SK-MEL-5 (cell line): ENCODE measurements at regions not wholly inside any gene's neighbourhood (a gene's known extent, or its start where the extent isn't known, plus 50 kb on each side); places are given as distances from the start of the nearest gene placed in this dataset.
"Not testable (repeated sequence)": the region's sequence is repeated elsewhere in the genome, so short reads cannot be mapped to it uniquely, and the experiment has no call there.

Experiments
- DNase-seq: peaks from one replicate; pipeline ENCODE4 v3.0.0-alpha.2; 2016; ENCODE audit warnings: low read depth, low spot score
- in situ Hi-C: cut with HindIII; loops from 2 replicates; pipeline ENCODE4 v1.10.0; 2016; ENCODE audit warnings: low sequenced_read_pairs, high pct_unique_total_duplicates, low pct_unique_long_range_greater_than_20kb

DNA sequence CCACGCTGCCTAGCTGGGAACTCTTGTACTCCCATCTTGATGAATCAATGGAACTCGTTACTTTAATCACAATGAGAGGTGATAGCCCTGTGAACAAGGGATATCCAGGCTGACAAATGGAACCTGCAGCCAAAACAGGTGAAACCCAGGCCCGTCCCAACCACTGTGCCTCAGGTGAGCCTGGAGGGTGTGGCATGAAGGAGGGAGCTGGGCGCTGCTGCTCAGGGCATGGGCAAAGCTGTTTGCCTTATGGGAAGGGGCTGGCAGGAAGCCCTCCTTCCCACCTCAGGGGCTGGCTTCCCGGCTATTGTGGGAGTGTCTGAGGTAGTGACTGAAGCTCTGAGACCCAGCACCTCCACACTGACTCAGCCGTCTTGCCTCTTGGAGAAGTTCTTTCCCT lies 209.4 kb upstream of the ATP6AP2 start:
- in situ Hi-C loops = no loop called here
- no peak for DNase-seq

- in situ Hi-C loops = no loop called here
- DNase-seq = no peak
Observed at GRCh38 chrX:40368611-40369061, 212.1 kb upstream of the ATP6AP2 start.

DNA sequence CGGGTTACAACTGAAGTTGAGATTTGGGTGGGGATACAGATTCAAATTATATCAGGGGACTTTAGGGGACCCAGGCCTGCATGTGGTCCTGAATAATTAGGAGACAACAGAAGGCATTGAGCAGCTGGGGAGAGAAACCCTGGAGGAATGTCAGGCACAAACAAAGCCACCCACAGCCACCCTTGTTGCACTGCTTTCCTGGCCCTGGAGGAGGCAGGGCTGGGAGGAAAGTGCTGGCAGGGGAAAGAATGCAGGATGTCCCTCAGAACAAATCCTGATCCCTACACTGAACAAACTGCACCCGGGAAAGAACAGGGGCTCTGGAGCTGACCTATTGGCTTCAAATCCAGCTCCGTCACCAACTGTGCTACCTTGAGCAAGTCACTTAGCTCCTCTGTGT lies 214.1 kb upstream of the ATP6AP2 start:
- in situ Hi-C loops = no loop called here
- DNase-seq = no peak

DNA sequence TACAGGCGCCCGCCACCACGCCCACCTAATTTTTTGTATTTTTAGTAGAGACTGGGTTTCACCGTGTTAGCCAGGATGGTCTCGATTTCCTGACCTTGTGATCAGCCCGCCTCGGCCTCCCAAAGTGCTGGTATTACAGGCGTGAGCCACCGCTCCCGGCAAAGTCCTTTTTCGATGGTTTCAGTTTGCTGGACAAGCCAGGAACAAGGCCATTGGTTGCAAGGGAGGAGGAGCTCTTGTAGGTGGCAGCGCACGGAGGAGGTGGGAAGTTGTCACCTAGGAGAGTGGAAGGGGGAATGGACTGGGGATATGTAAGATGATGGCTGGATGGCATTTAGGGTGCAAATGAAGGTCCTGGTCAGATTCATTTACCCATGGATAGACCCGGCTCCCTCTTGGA lies 218.5 kb upstream of the ATP6AP2 start:
- DNase-seq, in situ Hi-C loops: not testable (repeated sequence)

DNA sequence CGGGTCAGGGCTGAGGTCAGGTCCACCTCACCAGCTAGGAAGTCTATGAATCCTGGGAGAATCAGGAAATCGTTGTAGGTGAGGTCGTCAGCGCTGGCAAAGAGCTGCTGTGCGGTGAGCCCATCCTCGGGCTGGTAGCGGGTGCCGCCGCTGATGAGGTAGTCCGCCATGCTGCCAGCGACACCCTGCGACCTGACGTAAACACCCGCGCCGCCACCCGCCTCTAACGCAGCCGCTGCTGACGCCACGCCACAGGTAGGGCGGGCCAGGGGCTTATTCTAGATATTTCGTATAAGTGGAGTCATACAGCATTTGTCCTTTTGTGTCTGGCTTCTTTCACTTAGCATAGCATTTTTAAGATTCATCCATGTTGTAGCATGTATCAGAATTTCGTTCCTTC lies 220.2 kb upstream of the ATP6AP2 start:
- in situ Hi-C loops = no loop called here
- no peak for DNase-seq

DNA sequence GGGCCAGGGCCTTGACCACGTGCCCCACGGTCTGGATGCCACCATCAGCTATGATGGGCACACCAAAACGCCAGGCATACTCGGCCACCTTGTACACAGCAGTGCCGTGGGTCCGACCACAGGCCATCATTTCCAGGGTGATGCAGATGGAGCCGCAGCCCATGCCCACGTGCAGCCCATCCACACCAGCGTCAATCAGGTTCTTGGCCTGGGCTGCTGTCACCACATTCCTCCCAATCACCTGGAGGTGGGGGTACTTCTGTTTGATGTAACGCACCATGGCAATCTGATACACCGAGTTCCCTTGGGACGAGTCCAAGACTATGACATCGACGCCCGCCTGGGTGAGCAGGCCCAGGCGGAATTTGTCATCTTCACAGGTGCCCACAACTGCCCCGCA lies 221.2 kb upstream of the ATP6AP2 start:
- in situ Hi-C loops = no loop called here
- DNase-seq = no peak

- in situ Hi-C loops = no loop called here
- no peak for DNase-seq
Observed at GRCh38 chrX:40358994-40359393, 221.8 kb upstream of the ATP6AP2 start.

DNA sequence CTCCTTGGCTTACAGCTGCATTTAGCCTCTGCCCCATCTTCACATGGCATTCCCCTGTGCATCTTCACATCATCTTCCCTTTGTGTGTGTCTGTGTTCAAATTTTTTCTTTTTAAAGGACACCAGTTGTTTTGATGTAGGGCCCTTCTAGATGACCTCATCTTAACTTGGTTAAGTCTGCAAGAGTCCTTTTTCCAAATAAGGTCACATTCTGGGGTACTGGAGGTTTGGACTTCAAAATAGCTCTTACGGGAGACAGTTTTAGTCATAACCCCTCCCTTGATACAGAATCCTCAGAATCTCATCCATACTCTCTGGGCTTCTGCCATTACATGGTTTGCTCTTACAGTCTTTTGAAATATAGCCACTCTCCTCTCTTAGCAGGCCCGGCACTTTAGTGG lies 231.5 kb upstream of the ATP6AP2 start:
- in situ Hi-C loops = no loop called here
- no peak for DNase-seq

DNA sequence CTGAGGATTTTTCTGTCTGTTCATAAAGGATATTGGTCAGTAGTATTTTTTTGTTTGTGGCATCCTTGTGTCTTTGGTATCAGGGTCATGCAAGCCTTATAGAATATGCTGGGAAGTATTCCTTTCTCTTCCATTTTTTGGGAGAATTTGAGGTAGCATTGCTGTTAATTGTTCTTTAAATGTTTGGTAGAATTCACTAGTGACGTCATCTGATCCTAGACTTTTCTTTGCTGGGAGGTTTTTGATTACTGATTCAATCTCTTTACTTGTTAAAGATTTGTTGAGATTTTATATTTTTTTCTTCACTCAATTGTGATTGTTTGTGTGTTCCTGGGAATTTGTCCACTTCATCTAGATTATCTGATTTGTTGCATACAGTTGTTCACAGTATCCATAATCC lies 234.4 kb upstream of the ATP6AP2 start:
- no peak for DNase-seq
- in situ Hi-C loops = no loop called here

GRCh38 chrX:40343319-40343718 lies 237.5 kb upstream of the ATP6AP2 start:
- in situ Hi-C loops = no loop called here
- no peak for DNase-seq

DNA sequence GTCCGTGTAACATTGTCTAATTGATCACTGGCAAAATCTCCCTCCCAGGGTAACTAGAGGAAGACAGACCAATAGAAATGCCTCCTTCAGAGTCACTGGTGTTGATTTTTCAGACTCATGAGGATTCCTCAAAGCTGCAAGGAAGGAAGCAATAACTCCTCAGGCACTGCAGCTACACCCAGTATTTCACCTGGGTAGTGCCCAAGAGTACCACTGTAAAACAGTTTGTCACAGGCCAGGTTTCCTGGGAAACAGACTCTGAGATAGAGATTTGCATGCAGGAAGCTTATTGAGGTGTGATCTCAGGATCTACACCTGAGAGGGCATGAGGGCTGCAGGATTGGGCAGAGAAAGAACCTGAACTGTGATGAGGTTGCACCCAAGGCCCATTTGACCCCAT lies 240.7 kb upstream of the ATP6AP2 start:
- no peak for DNase-seq
- in situ Hi-C loops = no loop called here

GRCh38 chrX:40333344-40333743 lies 235.6 kb upstream of the BCOR start:
- DNase-seq = no peak
- in situ Hi-C loops = no loop called here

GRCh38 chrX:40331762-40332161 lies 234.0 kb upstream of the BCOR start:
- in situ Hi-C loops = no loop called here

GRCh38 chrX:40331353-40331752 lies 233.6 kb upstream of the BCOR start:
- in situ Hi-C loops = no loop called here
- DNase-seq = no peak

More at GRCh38 chrX:40331762-40332161, 234.0 kb upstream of the BCOR start:
- DNase-seq = no peak

DNA sequence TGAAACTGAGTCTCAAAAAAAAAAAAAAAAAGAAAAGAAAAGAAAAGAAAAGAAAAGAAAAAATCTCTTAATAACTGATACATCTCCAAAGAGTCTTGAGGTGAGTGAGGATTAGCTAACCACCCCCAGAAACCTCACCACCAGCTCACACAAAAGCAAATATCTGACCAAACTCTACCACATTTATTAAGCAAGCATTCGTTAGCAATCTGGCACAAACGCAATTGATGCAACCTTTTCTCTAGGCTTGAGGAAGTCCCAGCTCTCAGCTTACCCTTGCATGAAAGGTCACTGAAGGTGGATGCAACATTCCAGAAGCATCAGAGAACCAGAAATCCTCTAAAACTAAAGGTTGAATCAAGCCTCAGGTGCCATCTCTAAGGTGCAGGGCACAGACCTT lies 231.9 kb upstream of the BCOR start:
- DNase-seq = no peak
- in situ Hi-C loops = no loop called here

GRCh38 chrX:40327085-40327484 lies 229.3 kb upstream of the BCOR start:
- in situ Hi-C loops = no loop called here
- DNase-seq = no peak

DNA sequence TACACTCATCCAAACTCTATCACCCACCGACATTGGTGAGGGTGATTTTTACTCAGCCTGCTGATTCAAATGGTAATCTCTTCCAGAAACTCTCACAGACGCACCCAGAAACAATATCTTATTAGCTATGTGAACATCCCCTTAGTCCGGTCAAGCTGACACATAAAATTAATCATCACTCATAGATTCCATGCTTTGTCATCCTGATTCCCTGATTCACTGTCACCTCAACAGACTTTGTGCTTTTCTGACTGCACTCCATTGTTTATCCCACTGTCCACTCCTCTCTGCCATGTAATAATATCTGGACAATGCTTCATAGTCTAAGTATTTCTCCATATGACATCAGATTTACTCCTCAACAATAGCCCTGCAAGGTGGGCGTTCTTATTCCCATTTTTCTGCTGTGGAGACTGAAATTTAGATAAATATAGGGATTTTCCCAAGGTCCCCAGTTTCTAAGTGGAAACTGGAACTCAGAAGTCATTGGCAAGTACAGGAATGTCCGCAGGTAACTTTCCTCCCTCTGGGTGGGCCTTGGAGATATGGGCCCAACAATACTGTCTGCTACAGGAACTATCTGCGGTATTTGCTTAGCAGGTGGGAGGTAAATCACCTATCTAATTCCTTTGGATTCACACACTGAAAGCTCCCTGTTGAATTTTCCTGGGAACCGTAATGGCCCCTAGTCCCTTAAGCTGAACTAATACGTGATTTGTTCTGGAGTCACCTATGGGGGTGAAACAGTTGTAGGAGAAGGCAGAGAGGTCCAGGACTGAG lies 228.6 kb upstream of the BCOR start:
- in situ Hi-C loops = no loop called here

GRCh38 chrX:40325161-40325560 lies 227.4 kb upstream of the BCOR start:
- DNase-seq = no peak
- in situ Hi-C loops = no loop called here

More for the DNA sequence above, 228.6 kb upstream of the BCOR start:
- DNase-seq = no peak

DNA sequence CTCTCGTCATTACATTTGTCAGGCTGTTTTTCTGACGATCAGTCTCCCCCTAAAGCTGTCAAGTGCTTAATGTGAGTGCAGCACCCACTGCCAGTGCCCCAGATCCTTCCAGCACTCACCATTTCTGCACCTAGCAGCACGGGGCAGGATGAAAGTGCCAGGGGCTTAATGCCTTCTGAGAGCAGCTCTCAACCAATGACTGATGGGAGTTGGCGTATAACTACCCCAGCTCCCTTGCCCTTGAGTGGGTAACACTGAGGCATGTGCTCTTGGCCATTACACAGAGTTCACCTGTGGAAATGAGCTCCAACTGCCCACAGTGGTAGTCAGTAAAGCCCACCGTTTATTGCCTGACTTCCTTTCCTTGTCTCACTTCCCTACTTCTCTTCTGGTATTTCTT lies 226.2 kb upstream of the BCOR start:
- DNase-seq = no peak
- in situ Hi-C loops = no loop called here

DNA sequence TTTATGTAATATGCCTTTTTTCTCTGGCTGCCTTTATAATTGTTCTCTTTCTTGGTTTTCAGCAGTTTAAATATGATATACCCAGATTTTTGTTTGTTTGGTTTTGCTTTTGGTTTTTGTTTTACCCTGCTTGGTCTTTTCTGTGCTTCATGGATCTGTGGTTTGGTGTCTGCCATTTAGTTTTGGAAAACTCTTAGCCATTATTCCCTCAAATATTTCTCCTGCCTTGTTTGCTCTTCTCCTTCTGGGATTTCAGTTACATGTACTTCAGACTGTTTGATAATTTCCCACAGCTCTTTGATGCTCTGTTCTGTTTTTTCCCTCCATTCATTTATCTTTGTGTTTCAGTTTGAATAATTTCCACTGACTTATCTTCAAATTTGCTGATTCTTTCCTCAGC lies 223.1 kb upstream of the BCOR start:
- no peak for DNase-seq
- in situ Hi-C loops = no loop called here
